PC-9 (cell line): ENCODE measurements at regions not wholly inside any gene's neighbourhood (a gene's known extent, or its start where the extent isn't known, plus 50 kb on each side); places are given as distances from the start of the nearest gene placed in this dataset.
A peak's percentile ranks its signal among the peaks of the same experiment; 100 is the strongest.

Experiments used
- CTCF ChIP-seq: fragments of 200-600 bp; sonication (generic); conservative IDR thresholded peaks from 2 replicates; pipeline ENCODE4 v1.6.1; 2017; ENCODE audit warnings: mixed run types, antibody characterized with exemption, mild to moderate bottlenecking, moderate library complexity
- EZH2 ChIP-seq: fragments of 200-600 bp; sonication (generic); IDR thresholded peaks from 2 replicates; pipeline ENCODE4 v1.8.0; 2017; ENCODE audit warnings: antibody characterized with exemption, low read depth

GRCh38 chr5:125835293-125836172 is 587.7 kb upstream of the GRAMD2B start:
- peak; percentile 64 for TF ChIP-seq CTCF
- TF ChIP-seq EZH2: no peak
